B cell (primary cell): ENCODE measurements at regions not wholly inside any gene's neighbourhood (a gene's known extent, or its start where the extent isn't known, plus 50 kb on each side); places are given as distances from the start of the nearest gene placed in this dataset.

Experiments
- ATAC-seq: fragments of 200-7000 bp; cut with Tn5 transposase; one replicate; pipeline ENCODE4 v1.10.0; 2021; ENCODE audit warnings: low read depth, mild to moderate bottlenecking, moderate number of reproducible peaks, moderate library complexity
- CTCF ChIA-PET: fragments of 350-600 bp; sonication (Branson Sonifier 250); formaldehyde crosslinking; loops from one replicate; lab custom pipeline; 2021; ENCODE audit warnings: antibody characterized with exemption, inconsistent platforms; lab: Charles Lee
- POLR2A ChIA-PET: fragments of 350-600 bp; sonication (Branson Sonifier 250); formaldehyde crosslinking; loops from one replicate; lab custom pipeline; 2021; ENCODE audit warnings: antibody characterized with exemption; lab: Charles Lee
- DNase-seq: peaks from one replicate; pipeline ENCODE4 v3.0.0; 2013
- H2AFZ ChIP-seq: 2 replicates; pipeline ENCODE4 v1.6.1; 2012; ENCODE audit warnings: mild to moderate bottlenecking, low read depth, low read length; ENCODE audit not compliant: insufficient read depth, poor library complexity, severe bottlenecking
- H3K27ac ChIP-seq, 2 donors: 1 replicate in 1 of 2; 2 replicates in 1 of 2; pipeline ENCODE4 v1.5.1; 2012 to 2013; ENCODE audit warnings: low read length in 2 of 2, mild to moderate bottlenecking in 2 of 2, moderate library complexity in 1 of 2
- H3K27me3 ChIP-seq, 4 experiments: fragments of 200-600 bp in 1 of 4; sonication (generic) in 1 of 4; replicated peaks in 1 of 4; 1 replicate in 2 of 4; 2 replicates in 2 of 4; pipeline versions ENCODE4 v1.6.1 to v1.7.0; 2013 to 2016; ENCODE audit warnings: low read length in 3 of 4, mild to moderate bottlenecking in 2 of 4, mixed read lengths in 1 of 4, moderate library complexity in 1 of 4; ENCODE audit not compliant: insufficient read depth in 4 of 4, control insufficient read depth in 3 of 4; ENCODE audit errors: control extremely low read depth in 1 of 4
- H3K36me3 ChIP-seq, 2 experiments: replicated peaks in 1 of 2; 1 replicate in 1 of 2; 2 replicates in 1 of 2; pipeline versions ENCODE4 v1.6.1 to v1.7.1; 2013; ENCODE audit warnings: low read length in 1 of 2; ENCODE audit not compliant: insufficient read depth in 2 of 2, control insufficient read depth in 1 of 2; ENCODE audit errors: control extremely low read depth in 1 of 2, extremely low read depth in 1 of 2
- H3K4me1 ChIP-seq, 2 donors: fragments of 200-600 bp in 1 of 2; sonication (generic) in 1 of 2; 1 replicate in 1 of 2; 2 replicates in 1 of 2; pipeline versions ENCODE4 v1.5.1 to v1.6.1; 2013 to 2017; ENCODE audit warnings: low read length in 2 of 2; ENCODE audit not compliant: control insufficient read depth in 2 of 2, insufficient read depth in 2 of 2
- H3K4me2 ChIP-seq: replicated peaks from 2 replicates; pipeline ENCODE3; 2012; ENCODE audit warnings: mild to moderate bottlenecking, low read depth, low read length; ENCODE audit not compliant: poor library complexity, severe bottlenecking
- H3K4me3 ChIP-seq, 5 experiments: fragments of 200-600 bp in 1 of 5; sonication (generic) in 1 of 5; 1 replicate in 3 of 5; 2 replicates in 2 of 5; pipeline versions ENCODE4 v1.5.1 to v1.7.0; 2011 to 2016; ENCODE audit warnings: low read length in 4 of 5, mild to moderate bottlenecking in 4 of 5, low read depth in 2 of 5, control low read depth in 1 of 5, moderate library complexity in 1 of 5; ENCODE audit not compliant: insufficient read depth in 1 of 5; ENCODE audit errors: control extremely low read depth in 1 of 5, extremely low read depth in 1 of 5
- H3K79me2 ChIP-seq: fragments of 200-600 bp; sonication (generic); one replicate; pipeline ENCODE4 v1.6.0; 2016; ENCODE audit warnings: low read length; ENCODE audit not compliant: control insufficient read depth, insufficient read depth
- H3K9ac ChIP-seq: fragments of 200-600 bp; sonication (generic); 2 replicates; pipeline ENCODE4 v1.6.1; 2017; ENCODE audit warnings: mild to moderate bottlenecking, low read length, moderate library complexity
- H3K9me3 ChIP-seq, 3 donors: one replicate each; pipeline versions ENCODE4 v1.6.1 to v1.7.1; 2013; ENCODE audit warnings: low read length in 2 of 3; ENCODE audit not compliant: control insufficient read depth in 2 of 3, insufficient read depth in 1 of 3; ENCODE audit errors: control extremely low read depth in 1 of 3
- H4K20me1 ChIP-seq: 2 replicates; pipeline ENCODE4 v1.6.0; 2012; ENCODE audit warnings: mild to moderate bottlenecking, low read length; ENCODE audit not compliant: insufficient read depth, control insufficient read depth, poor library complexity, severe bottlenecking
- H3K27ac Mint-ChIP-seq: one replicate; pipeline ENCODE4 v1.8.0; 2021; ENCODE audit warnings: mixed read lengths
- H3K27me3 Mint-ChIP-seq: one replicate; pipeline ENCODE4 v1.8.0; 2021; ENCODE audit warnings: mixed read lengths
- H3K4me1 Mint-ChIP-seq: one replicate; pipeline ENCODE4 v1.8.0; 2021; ENCODE audit warnings: mixed read lengths
- H3K4me3 Mint-ChIP-seq: one replicate; pipeline ENCODE4 v1.8.0; 2021; ENCODE audit warnings: mixed read lengths
- H3K9me3 Mint-ChIP-seq: one replicate; pipeline ENCODE4 v1.8.0; 2022; ENCODE audit warnings: mixed read lengths; ENCODE audit not compliant: insufficient read depth
- CTCF ChIP-seq: fragments of 200-600 bp; IDR thresholded peaks from one replicate; pipeline ENCODE4 v1.8.0; 2022; ENCODE audit warnings: antibody characterized with exemption, mild to moderate bottlenecking
- EZH2 ChIP-seq: IDR thresholded peaks from 2 replicates; pipeline ENCODE4 v1.6.1; 2012; ENCODE audit warnings: borderline replicate concordance, low read depth, mild to moderate bottlenecking, moderate library complexity, low read length; ENCODE audit not compliant: insufficient read depth, poor library complexity, severe bottlenecking
- WGBS: methylation state at CpG from one replicate; pipeline ENCODE4 v1.1.5; 2013; ENCODE audit warnings: missing lambda C conversion rate; ENCODE audit not compliant: insufficient coverage; 5-methylcytosine and 5-hydroxymethylcytosine counted together
- intact Hi-C: fragments of 100-400 bp; cut with micrococcal nuclease; formaldehyde crosslinking; loops from one replicate; pipeline ENCODE4 v1.10.0; 2022

- WGBS: 88% methylated on average over 10 of the region's 13 CpGs
- no peaks in the 10 kb centered on the region for H3K4me1 ChIP-seq
- ChIA-PET POLR2A (no interaction called here), CTCF (interaction anchor here (3.1 kb wide), 1 partner anchor 11 kb away, joined by 13 read pairs; no protein-coding TSS in a partner anchor)
- H3K9ac ChIP-seq: no peak overlapping the region
- Mint-ChIP-seq H3K27ac (no peak overlapping the region), H3K9me3 (no peaks in the 10 kb centered on the region), H3K4me3 (no peak overlapping the region), H3K4me1 (peaks cover 2% of the 10 kb centered on the region), H3K27me3 (peaks cover 8% of the 10 kb centered on the region)
- H3K4me2 ChIP-seq: no peak overlapping the region
- no peak overlapping the region for H3K27ac ChIP-seq
- H3K79me2 ChIP-seq: no peaks in the 10 kb centered on the region
- ATAC-seq (no peak), DNase-seq (no peak)
- peaks cover 0 to 22% (median 0%) of the 10 kb centered on the region in 3 donors for H3K9me3 ChIP-seq
- no peak overlapping the region for H2AFZ ChIP-seq
- TF ChIP-seq CTCF (no peak), EZH2 (no peak)
- no peaks in the 10 kb centered on the region for H4K20me1 ChIP-seq
- H3K27me3 ChIP-seq: no peaks in the 10 kb centered on the region
- intact Hi-C loops: no loop called here
- no peaks in the 10 kb centered on the region for H3K36me3 ChIP-seq
- H3K4me3 ChIP-seq: no peak overlapping the region
Measured at GRCh38 chr6:169841907-169842606, 90.6 kb downstream of the ERMARD start.

GRCh38 chr6:169841251-169841650, 89.8 kb downstream of the ERMARD start:
- WGBS: 96% methylated on average over 4 of the region's 6 CpGs
- ChIA-PET POLR2A (no interaction called here), CTCF (no interaction called here)
- Mint-ChIP-seq H3K27ac (no peak overlapping the region), H3K9me3 (no peaks in the 10 kb centered on the region), H3K4me1 (peaks cover 2% of the 10 kb centered on the region), H3K4me3 (no peak overlapping the region), H3K27me3 (peaks cover 11% of the 10 kb centered on the region)
- intact Hi-C loops: no loop called here
- H4K20me1 ChIP-seq: no peaks in the 10 kb centered on the region
- H2AFZ ChIP-seq: no peak overlapping the region
- peaks cover 0 to 22% (median 0%) of the 10 kb centered on the region in 3 donors for H3K9me3 ChIP-seq
- no peak overlapping the region for H3K27ac ChIP-seq
- no peak overlapping the region for H3K4me2 ChIP-seq
- H3K4me3 ChIP-seq: no peak overlapping the region
- no peak overlapping the region for H3K9ac ChIP-seq
- TF ChIP-seq EZH2 (no peak), CTCF (no peak)
- no peaks in the 10 kb centered on the region for H3K4me1 ChIP-seq
- no peaks in the 10 kb centered on the region for H3K27me3 ChIP-seq
- ATAC-seq: no peak
- no peaks in the 10 kb centered on the region for H3K36me3 ChIP-seq
- H3K79me2 ChIP-seq: no peaks in the 10 kb centered on the region
- DNase-seq: no peak
